ENCODE measurements at regions not wholly inside any gene's neighbourhood (a gene's known extent, or its start where the extent isn't known, plus 50 kb on each side); places are given as distances from the start of the nearest gene placed in this dataset.
"Not testable (repeated sequence)": the region's sequence is repeated elsewhere in the genome, so short reads cannot be mapped to it uniquely, and the experiment has no call there.

DNA sequence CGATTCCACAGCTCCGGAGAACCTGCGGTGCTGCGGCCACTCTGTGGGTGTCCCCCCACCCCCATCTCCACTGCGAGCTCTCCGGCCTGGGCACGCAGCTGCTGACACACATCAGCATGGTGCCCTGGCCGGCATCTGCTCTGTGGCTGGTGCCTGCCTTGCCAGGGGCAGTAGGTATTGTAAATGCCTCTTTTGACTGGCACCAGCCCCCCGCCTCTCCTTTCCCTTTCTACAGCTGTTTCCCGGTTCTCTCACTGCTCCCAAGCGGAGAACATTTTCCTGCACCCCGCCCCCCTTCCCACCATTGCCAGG is 357.1 kb upstream of the ZNF32 start:
- DNase-seq (ENCODE audit: low read depth): no peak

DNA sequence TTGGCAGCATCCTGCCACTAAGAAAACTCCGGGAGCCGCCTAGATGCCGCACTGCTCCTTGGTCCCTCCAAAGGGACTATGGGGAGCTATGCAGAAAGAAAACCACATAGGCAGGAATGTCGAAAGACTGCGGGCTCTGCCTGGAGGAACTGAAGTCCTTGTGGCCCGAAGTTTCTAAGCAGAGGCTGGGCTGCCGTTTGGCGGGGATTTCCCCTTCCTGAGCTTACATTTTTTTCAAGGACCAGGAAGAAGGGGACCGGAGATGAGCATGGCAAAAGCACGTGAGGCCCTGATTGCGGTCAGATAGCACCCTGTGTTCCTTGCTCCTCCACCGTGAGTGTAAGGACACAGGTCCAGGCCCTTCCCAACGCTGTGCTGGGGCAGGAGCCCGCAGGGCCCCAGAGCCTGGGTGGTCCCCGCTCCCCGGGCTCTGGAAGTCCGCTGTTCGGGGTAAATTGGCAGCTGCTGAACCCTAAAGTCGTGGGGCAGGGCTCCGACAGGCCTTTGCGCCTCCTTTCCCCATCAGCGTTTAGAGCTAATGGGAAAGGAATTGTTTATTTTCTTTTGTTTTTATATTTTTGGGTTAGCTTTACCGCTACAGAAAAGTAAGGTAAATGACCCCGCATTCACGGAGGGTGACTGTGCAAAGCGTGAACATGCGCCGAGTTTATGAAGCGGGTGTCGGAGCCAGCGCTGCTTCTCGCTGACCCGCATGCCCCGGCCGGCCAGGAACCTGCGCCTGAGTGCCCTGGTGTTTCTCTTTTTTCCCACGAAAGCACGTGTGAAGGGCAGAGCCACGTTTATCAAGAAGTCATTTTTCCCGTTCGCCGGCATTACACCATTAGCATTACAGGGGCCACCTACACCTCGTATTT is 356.5 kb upstream of the ZNF32 start:
- no peak for DNase-seq (ENCODE audit: low read depth)

DNA sequence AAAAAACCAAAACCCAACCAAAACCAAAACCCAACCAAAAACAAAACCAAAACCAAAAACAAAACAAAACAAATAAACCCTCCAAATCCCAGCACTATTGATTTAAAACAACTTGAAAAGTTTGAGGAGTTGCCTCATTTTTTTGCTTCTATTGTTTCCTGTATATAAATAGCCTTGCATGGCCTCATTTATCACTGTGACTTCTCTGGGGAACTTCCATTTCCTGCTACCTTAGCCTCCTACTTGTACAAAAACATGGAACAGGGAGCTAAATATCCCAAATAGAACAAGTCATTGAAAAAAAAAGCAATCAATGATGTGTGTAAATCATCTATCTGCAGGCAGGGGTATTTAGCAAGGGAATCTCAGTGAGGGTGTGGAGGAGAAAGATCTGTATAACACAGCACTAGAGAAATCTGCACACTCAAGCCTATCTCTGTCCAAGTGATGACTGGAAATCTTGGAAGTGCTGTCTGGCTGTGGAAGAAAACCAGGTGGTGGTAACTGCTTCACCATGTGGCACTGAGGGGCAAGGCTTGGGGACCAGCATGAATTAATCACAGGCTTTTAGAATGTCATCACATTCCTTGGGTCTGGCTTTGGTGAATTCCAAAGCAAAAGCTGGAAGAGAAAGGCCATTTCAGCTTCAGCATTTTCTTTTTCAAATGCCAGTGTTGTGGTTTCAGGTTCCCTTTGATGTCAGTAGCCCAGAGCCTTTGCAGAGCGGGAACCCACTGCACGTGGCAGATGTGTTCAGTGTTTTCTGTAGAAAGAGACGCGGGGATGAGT is 349.5 kb upstream of the ZNF32 start:
- DNase-seq (ENCODE audit: low read depth): no peak

DNA sequence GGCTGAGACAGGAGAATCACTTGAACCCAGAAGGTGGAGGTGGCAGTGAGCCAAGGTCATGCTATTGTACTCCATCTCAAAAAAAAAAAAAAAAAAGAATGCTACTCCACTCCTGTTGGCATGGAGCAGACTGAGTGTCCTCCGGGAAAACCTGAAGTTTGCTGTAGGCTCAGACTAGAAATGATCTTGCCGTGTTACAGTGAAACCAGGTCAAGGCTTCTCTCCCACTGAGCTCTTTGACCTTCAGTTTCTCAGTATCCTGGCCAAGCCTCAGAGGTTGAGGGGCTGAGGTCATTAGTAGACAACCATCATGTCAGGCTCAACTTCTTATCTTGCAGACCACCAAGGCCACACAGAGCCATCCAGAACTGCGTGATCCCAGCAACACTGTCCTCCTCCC is 348.6 kb upstream of the ZNF32 start:
- no peak for DNase-seq (ENCODE audit: low read depth)

DNA sequence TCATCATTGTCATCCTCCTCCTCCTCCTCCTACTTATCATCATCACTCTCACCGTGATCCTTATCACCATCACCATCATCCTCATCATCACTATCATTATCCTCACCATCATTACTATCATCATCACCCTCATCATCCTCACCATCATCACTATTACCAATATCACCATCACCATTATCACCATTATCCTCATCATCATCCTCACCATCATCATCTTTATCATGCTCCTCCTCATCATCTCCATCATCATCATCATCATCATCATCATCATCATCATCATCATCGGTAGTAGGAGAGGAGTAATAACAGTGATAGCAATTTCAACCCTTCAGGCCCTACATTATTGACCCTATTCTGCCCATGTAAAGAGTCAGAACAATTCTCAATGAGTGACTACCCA is 345.9 kb upstream of the ZNF32 start:
- no peak for DNase-seq (ENCODE audit: low read depth)

DNA sequence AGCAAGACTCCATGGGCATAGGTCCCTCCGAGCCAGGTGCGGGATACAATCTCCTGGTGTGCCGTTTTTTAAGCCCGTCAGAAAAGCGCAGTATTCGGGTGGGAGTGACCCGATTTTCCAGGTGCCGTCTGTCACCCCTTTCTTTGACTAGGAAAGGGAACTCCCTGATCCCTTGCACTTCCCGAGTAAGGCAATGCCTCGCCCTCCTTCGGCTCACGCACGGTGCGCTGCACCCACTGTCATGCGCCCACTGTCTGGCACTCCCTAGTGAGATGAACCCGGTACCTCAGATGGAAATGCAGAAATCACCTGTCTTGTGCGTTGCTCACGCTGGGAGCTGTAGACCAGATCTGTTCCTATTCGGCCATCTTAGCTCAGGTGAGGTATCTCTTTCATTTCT is 344.1 kb upstream of the ZNF32 start:
- DNase-seq (ENCODE audit: low read depth): not testable (repeated sequence)

DNA sequence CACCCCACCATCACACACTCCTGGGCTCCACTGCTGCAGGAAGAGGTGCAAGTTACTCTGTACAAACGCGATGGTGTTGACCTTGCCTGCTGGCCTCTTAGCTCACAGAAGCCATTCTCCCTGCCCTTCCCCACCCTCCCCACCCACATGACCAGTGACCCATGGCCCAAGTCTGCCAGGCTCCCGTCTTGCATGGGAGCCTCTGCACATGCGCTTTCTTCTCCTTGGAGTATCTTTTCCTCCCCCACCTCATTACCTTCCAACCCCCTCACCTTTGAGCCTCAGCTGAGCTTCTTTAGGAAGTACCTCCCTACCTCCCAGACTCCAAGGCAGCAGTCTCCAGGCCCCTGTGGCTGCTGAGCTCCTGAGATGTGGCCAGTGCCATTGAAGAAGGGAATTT is 337.7 kb upstream of the ZNF32 start:
- DNase-seq (ENCODE audit: low read depth): no peak

DNA sequence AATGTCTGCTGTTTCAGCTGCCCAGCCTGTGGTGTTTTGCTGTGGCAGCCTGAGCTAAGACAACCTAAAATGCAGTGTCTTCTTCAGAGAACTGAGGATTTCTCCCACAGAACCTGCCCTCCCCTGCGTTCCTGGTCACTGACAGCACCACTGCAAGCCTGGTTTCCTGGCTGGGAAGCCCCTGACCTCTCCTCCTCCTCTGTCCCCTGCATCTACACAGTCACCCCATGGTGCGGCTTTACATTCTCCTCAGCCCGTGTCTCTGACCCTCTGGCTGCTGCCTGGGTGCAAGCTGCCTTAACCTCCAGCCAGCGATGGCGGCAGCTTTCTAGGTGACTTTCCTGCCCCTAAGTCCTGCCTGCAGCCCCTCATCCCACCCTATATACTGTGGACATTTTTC is 337.3 kb upstream of the ZNF32 start:
- no peak for DNase-seq (ENCODE audit: low read depth)

DNA sequence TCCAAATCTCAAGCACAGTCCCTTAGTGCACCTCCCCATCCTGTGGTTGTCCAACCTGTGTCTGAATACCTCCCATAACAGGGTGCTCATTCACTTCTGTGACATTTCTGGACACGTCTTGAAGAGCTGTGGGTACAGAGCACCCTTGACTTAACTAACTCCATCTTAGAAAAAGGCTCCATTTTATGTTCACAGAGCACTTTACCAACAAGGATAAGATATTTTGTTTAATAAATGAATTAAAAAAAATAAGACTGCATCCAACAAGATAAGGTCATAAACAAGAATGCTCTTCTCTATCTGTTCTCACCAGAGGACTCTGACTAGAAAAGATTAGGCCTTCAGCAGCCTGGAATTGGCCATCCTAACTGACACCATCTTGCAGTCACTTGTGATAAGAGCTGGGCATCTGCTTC is 335.2 kb upstream of the ZNF32 start:
- DNase-seq (ENCODE audit: low read depth): no peak

DNA sequence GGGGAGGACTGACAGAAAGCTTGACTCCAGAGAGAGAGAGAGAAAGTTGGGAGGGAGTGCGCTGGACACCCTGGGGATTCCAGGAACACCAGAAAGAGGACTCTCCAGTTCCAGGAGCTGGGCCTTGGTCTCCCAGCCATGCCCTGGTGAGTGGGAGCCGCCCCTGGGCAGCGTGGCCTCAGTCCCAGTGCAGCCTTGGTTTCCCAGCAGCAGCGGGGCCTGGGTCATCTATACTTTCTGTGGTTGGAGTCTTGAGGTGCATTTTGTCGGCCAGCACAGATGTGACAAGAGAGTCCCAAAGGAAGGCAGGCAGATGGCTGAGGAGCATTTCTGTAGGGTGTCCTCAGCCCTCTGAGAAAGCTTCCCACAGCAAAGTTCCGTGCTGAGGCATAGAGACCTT is 334.7 kb upstream of the ZNF32 start:
- DNase-seq (ENCODE audit: low read depth): no peak

DNA sequence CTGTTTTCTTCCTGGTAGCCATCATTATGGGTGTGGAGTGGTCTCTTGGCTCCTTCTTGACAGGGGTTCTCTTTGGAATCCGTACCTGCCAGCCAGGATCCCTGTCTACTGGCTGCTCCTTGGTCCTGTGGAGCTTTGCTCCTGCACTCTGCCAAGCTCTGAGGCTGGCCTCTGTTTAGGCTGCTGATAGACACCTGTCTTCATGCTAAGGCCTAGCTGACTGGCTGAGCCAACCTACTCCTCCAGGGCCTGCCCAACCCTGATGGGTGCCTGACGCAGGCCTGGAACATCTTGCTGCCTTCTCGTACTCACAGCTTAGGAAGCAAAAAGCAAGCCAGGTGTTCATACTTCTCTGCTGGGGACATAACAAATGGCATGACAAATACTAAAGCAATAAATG is 333.6 kb upstream of the ZNF32 start:
- no peak for DNase-seq (ENCODE audit: low read depth)

DNA sequence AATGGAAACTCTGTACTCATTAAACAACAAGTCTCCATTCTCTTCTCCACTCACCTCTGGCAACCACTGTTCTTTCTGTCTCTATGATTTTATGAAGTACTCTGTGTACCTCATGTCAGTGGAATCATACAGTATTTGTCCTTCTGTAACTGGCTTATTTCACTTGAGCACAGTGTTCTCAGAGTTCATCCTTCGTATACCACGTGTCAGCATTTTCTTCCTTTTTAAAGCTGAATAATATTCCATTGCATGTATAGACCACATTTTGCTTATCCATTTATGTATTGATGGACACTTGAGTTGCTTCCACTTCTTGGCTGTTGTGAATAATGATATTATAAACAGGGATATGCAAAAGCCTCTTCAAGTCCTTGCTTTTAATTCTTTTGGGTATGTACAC is 333.0 kb upstream of the ZNF32 start:
- DNase-seq (ENCODE audit: low read depth): no peak

DNA sequence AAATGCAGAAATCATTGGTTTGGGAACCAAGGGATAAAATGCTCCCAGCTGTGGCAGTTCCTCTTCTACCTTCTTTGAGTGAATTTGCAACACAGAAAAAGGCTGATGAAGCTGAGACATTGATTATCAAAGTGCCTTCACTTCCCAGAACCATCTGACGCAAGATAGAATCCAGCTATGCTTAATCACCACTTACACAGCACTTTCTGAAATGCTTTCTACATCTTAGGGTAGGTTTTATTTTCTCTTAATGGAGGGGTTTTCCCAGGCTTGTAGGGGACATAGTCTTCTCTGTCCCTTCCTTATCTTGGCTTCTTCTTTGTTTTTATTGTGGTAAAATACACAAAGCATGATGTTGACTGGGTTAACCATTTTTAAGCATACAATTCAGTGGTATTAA is 332.6 kb upstream of the ZNF32 start:
- DNase-seq (ENCODE audit: low read depth): no peak

DNA sequence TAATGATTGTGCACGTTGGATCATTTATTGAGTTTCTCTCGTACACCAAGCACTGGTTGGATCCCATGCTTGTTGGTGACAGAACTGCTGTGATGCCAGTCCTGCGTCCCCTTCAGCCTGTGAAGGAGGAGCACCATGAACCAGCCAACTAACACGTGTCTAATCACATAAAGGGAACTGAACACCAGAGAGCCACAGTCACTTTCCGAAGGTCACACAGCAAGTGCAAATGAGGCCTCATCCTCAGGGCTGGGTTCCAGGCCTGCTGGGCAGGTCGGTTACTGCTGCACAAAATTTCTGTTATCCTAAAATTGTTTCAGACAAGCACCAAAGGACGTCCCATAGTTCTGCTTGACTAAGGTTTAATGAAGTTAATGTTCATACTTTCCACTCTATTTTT is 332.0 kb upstream of the ZNF32 start:
- DNase-seq (ENCODE audit: low read depth): no peak

DNA sequence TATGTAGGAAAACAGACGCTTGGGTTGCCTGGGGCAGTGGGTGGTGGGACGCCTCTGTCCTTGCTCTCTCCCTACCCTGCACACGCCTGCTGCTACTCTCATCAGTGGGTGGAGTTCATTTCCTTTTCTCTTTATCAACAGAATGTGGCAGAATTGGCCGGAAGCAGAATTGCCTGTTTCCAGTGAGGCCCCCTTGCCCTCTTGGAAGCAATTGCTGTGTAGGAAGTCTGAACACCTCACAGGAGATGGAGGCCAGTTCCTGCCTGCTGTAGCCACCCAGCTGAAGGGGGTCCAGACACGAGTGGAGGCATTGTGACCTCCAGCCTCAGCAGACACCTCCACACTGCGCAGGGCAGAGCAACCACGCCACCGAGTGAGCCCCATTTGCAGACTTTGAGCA is 331.6 kb upstream of the ZNF32 start:
- no peak for DNase-seq (ENCODE audit: low read depth)

DNA sequence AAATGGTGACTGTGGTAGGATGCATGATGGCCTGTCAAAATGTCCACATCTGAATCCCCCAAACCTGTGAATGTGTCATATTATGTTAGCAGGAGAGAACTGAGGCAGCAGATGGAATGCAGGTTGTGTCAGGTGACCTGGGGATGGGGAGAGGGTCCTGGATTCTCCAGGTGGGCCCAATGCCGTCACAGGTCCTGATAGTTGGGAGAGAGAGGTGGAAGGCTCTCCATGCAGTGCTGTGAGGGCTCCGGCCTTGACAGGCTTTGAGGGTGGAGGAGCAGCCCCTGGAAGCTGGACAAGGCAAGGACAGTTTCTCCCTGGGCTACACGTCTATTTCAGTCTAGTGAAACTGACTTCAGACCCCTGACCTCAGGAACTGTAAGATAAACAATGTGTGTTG is 330.9 kb upstream of the ZNF32 start:
- no peak for DNase-seq (ENCODE audit: low read depth)

DNA sequence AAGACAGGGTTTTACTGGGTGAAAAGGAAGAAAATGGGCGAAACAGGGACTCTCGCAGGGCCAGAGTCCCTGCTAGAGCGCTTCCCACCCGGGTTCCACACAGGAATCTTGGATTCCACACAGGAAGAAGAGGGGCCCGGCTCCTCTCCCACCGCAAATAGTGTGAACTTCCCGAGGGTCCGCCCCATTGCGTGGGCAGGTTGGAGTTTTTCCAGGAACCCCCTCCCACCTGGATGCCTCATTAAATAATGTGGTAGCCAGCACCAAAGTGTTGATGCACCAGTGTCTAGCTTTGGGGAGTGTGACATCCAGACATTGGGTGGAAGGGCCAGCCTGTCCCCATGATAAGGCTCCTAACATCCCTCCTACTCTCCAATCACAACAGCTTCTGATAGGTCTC is 330.3 kb upstream of the ZNF32 start:
- DNase-seq (ENCODE audit: low read depth): no peak

DNA sequence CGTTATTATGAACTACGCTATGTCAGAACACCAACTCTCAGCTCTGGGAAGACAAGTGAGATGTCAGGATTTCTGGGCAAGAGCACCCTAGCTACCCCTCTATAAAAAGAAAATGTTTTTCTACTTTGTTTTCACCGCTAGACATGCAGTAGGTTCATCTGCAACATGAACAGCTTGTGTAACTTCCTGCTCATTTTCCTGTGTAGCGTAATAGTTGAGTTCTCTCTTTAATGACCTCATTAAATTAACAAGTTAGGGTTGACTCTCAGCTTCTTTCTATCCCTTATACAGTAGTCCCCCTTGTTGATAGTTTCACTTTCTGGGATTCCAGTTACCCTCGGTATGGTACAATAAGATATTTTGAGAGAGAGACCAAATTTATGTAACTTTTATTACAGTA is 329.4 kb upstream of the ZNF32 start:
- DNase-seq (ENCODE audit: low read depth): no peak

DNA sequence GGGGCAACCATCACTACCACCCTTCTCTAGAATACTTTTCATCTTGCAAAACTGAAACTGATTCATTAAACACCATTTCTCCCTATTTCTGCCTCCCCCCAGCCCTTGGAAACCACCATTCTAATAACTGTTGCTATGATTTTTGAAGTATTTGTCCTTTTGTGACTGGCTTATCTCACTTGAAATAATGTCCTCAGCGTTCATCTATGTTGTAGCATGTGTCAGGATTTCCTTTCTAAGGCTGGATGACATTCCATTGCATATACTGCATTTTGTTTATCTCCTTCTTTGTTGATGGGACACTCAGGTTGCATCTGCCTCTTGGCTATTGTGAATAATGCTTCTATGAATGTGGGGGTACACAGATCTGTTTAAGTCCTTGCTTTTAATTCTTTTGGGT is 327.6 kb upstream of the ZNF32 start:
- DNase-seq (ENCODE audit: low read depth): no peak

DNA sequence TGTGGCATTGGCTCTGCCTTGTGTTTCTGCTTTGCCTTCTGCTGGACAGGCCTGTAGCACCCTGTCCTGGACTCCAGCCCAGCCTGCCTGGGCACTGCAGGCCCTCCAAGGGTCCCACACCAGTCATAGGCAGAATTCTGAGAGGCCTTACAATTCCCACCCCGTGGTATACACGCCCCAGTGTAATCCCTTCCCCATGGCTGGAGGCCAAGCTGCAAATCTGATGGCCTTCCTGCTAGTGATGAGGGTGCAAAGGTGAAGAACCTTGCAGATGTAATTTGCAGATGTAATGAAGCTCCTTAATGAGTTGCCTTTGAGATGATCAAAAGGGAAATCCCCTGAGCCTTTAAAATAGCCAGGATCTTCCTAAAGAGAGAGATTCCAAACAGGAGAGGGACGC is 325.1 kb upstream of the ZNF32 start:
- no peak for DNase-seq (ENCODE audit: low read depth)

DNA sequence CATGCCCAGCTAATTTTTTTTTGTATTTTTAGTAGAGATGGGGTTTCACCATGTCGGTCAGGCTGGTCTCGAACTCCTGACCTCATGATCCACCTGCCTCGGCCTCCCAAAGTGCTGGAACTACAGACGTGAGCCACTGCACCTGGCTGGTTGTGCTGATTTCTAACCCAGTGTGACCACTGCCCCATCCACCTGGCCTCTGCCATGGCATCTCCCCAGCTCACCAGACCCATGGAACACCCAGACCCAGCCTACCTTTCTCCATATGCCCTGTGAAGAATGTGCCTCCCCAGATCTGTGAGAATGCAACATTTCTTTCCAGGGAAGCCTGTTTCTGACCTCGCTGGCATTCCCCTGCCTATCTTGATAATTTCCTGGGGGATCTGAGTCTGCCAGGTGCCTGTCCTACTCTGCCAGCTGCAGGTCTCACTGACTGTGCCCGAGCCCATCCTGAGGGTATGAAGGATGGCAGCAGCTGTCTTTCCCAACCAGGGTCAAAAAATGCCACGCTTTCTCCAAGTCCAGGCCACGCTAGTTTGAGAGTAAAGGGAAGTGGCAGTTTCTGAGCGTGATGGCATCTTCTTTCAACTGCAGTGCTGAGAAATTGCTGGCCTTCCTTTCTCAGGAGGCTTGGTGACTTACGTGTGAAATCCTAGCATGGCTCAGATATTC is 324.4 kb upstream of the ZNF32 start:
- DNase-seq (ENCODE audit: low read depth): no peak

DNA sequence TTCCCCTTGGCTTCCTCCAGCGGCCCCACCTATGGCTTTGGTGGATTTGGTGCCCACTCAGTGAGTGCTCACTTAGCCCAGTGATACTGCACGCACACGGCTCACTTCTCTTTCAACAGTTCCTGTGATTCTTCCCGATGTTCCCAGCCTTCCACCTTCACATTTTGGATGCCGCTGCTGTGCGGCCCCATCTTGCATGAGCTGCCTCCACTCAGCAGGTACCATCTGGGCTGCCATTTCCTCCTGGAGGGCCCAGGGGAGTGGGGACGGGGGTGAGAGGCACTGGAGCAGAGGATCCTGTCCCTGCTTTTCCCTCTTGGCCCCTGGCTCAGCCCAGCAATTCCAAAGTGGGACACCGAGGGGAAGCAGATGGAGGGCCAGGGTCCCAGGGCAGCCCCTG is 323.3 kb upstream of the ZNF32 start:
- DNase-seq (ENCODE audit: low read depth): no peak

DNA sequence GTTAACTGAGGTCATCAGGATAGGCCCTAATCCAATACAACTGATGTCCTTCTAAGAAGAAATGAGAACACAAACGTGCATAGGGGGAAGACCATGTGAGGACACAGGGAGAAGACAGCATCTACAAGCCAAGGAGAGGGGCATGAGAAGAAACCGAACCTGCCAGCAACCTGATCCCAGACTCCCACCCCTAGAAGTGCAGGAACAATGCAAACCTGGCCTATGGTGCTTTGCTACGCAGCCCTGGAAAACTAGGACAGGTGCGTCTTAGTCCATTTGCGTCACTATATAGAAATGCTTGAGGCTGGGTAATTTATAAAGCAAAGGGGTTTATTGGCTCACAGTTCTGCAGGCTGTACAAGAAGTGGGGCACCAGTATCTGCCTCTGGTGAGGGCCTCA is 322.6 kb upstream of the ZNF32 start:
- no peak for DNase-seq (ENCODE audit: low read depth)
